Suprapubic skin (tissue), 4 donors: ENCODE measurements at regions not wholly inside any gene's neighbourhood (a gene's known extent, or its start where the extent isn't known, plus 50 kb on each side); places are given as distances from the start of the nearest gene placed in this dataset.

Source experiments
- EP300 ChIP-seq: sonication (generic); formaldehyde crosslinking; IDR thresholded peaks from one replicate; pipeline ENCODE4 v1.6.1; 2017; ENCODE audit warnings: antibody characterized with exemption
- POLR2A ChIP-seq, 2 donors: fragments of 450-650 bp; IDR thresholded peaks; one replicate each; pipeline ENCODE4 v1.6.1; 2017; ENCODE audit warnings: antibody characterized with exemption in 2 of 2, mild to moderate bottlenecking in 2 of 2, moderate library complexity in 2 of 2
- POLR2AphosphoS5 ChIP-seq, 3 donors: sonication (generic); formaldehyde crosslinking; IDR thresholded peaks; one replicate each; pipeline ENCODE4 v1.6.1; 2017; ENCODE audit warnings: antibody characterized with exemption in 3 of 3
- TF ChIP-seq, protein P1 (sequence below), 2 donors: fragments of 200-600 bp in 1 of 2; fragments of 450-650 bp in 1 of 2; sonication (generic) in 1 of 2; IDR thresholded peaks; one replicate each; pipeline ENCODE4 v1.5.1; 2016 to 2019; ENCODE audit warnings: antibody characterized with exemption in 2 of 2, mild to moderate bottlenecking in 1 of 2, moderate library complexity in 1 of 2

DNA sequence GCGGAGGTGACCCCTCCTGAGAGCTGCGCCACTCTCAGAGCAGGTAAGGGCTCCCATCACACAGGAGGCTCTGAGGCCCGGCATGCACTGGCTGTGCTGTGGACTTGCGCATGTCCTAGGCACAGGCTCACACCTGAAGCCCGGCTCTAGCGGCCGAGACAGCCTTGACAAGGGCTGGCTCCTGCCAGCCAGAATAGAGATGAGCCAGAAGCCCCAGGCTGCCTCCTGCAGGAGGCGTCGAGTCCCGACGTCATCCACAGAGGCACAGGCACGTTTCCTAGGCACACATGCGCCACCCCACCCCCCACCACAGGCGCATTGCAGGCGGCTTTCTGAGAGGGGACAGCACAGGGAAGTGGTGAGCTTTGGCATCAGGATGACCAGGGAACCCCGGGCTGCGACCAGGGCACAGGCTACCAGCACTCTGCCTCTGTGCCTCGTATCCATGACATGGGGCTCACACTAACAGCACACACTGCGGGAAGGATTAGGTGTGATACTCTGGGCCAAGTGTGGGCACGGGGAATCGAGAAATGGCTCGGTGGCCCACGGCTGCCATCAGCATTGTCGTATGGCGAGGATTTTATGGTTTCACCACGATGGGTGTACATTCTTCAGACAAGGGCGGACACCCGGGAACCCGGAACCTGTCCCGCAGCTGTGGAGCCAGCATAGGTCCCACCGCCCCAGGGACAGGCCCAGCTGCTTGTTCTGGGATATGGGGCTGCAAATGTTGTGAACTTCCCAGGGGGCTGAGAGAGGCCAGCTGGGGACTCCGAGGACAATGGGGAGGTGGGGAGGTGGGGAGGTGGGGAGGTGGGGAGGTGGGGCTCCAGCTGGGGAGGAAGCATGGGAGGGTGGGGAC is 90.7 kb upstream of the ADRA2C start:
- TF ChIP-seq, protein P1, sequence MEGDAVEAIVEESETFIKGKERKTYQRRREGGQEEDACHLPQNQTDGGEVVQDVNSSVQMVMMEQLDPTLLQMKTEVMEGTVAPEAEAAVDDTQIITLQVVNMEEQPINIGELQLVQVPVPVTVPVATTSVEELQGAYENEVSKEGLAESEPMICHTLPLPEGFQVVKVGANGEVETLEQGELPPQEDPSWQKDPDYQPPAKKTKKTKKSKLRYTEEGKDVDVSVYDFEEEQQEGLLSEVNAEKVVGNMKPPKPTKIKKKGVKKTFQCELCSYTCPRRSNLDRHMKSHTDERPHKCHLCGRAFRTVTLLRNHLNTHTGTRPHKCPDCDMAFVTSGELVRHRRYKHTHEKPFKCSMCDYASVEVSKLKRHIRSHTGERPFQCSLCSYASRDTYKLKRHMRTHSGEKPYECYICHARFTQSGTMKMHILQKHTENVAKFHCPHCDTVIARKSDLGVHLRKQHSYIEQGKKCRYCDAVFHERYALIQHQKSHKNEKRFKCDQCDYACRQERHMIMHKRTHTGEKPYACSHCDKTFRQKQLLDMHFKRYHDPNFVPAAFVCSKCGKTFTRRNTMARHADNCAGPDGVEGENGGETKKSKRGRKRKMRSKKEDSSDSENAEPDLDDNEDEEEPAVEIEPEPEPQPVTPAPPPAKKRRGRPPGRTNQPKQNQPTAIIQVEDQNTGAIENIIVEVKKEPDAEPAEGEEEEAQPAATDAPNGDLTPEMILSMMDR (IDR thresholded peaks at IDR 0.05) = no peak
- no peak for TF ChIP-seq POLR2AphosphoS5 (IDR thresholded peaks at IDR 0.05)
- TF ChIP-seq POLR2A (IDR thresholded peaks at IDR 0.05) = no peak
- no peak for TF ChIP-seq EP300
